GM21447 (cell line): ENCODE measurements at regions not wholly inside any gene's neighbourhood (a gene's known extent, or its start where the extent isn't known, plus 50 kb on each side); places are given as distances from the start of the nearest gene placed in this dataset.
"Not testable (repeated sequence)": the region's sequence is repeated elsewhere in the genome, so short reads cannot be mapped to it uniquely, and the experiment has no call there.

Experiments used
- ATAC-seq: cut with Tn5 transposase; IDR thresholded peaks from one replicate; pipeline ENCODE4 v1.9.1; 2021; ENCODE audit not compliant: unreplicated experiment

DNA sequence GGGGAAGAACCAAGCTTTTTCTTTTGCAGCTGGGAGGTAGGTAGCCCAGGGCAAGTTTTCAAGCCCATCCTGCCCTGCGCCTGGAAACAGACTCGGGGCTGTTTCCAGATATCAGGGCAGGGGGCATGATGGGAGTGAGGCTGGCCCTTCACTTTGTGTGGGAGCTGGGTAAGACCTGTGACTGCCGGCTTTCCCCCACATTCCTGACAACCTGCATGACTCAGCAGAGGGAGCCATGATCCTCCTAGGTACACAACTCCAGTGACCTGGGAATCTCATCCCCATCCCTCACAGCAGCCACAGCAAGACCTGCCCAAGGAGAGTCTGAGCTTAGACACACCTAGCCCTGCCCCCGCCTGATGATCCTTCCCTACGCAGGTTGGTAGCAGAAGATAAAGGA lies 280.8 kb downstream of the SOX4 start:
- ATAC-seq: no peak

DNA sequence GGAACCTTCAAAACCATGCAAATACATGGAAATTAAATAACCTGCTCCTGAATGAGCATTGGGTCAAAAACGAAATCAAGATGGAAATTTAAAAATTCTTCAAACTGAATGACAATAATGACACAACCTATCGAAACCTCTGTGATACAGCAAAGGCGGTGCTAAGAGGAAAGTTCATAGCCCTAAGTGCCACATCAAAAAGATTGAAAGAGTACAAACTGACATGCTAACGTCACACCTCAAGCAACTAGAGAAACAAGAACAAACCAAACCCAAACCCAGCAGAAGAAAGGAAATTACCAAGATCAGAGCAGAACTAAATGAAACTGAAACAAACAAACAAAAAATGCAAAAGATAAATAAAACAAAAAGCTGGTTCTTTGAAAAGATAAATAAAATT lies 283.5 kb downstream of the SOX4 start:
- ATAC-seq: not testable (repeated sequence)

DNA sequence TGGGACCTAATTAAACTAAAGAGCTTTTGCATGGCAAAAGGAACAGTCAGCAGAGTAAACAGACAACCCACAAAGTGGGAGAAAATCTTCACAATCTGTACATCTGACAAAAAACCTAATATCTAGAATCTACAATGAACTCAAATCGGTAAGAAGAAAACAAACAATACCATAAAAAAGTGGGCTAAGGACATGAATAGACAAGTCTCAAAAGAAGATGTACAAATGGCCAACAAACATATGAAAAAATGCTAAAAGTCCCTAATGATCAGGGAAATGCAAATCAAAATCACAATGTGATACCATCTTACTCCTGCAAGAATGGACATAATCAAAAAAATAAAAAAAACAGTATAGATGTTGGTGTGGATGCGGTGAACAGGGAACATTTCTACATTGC lies 286.7 kb downstream of the SOX4 start:
- ATAC-seq: not testable (repeated sequence)

DNA sequence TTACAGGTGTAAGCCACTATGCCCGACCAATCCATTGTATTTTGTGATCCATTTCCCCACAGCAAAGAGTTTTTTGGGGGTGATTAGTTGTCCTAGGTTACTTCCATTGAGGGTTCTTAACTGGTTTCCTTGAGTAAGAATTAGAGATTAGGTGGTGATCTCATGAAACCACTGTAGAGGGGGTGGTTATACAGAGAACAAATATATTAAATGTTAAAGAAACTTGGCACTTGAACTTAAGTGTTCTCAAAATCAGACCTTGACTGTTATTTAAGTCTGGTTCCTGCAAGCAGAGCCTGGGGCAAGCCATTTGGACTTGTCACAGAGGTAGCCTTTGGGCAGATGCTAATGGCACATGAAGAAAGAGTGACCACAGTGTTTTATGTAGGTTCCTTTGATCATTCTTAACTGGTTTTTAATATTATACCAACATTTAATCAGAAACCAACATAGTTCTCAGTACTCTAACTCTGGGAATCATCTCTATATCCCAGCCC lies 288.5 kb downstream of the SOX4 start:
- ATAC-seq: no peak

DNA sequence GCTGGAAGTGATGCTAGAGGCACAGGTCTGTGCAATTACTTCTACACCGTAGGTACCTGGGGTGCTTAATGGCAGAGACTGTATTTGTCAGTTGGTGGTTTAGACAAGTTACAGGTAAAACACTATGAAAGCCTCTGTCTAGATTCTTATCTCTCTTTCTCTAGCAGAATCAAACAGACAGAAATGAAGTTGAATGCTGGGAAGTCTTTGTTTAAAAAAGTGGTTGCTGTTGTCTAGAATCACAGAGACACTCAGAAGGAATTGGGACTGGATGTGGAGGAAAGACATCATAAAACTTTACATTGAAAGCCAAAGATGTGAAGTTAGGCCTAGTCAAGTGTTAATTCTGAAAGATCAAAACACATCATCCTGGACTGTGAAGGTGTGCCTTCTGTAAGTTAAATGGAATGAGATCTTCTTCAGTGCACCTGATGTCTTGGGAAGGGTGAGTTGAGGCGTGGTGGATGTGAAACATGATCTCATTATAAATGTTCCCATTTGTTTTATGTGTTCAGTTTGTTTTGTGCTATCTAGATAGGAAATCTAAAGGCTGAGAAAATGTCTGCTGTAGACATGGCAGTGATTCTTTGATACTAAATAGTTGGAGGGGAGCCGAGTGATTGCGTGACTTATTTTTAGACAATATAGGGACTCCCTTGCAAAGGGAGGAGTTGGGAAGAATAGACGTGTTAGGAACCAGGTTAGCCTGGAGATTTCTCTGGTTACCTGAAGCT lies 290.2 kb downstream of the SOX4 start:
- ATAC-seq: no peak

DNA sequence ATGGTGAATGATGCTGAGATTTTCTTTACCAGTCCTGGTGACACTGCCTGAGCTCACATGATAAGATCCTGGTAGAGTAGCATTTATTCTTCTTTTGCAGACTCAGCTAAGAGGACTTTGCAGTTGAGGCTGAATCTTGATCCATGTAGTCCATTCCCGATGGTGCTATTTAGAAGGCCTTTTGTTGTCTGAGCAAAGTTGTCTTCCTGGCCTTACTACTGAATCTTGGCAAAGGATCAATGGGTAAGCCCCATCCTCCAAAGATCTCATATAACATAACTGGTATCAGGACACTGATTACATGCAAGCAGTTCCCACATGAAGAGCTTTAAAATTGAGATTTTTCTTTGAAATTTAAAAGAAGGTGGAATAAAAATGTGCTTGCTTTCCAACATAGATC lies 291.6 kb downstream of the SOX4 start:
- ATAC-seq: no peak

DNA sequence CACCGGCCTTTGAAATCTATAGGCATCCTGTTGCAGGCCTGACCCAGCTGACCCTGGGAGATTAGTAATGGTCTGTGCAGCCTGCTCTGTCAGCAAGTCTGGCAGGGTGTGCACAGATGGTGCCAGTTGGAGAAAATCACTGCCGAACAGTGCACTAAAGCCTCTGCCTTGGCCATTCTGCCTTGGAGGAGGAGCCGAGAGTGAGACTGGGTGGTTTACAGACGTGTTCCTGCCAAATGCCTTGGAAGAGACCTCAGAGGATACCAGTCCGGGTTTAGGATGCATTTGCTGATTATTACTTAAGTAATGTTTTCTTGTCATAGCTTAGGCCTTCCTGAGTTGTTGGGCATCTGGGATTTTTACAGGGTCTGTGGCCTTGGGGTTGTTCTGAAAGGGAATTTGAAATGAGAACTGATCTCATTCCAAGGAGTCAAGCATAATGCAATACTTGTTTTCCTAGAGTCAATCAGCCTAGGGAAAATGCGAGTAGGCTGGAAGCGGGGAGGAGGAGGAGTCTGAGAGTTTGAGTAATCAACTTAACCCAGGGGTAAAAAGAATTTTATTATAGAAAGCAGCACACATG lies 292.1 kb downstream of the SOX4 start:
- ATAC-seq: no peak

DNA sequence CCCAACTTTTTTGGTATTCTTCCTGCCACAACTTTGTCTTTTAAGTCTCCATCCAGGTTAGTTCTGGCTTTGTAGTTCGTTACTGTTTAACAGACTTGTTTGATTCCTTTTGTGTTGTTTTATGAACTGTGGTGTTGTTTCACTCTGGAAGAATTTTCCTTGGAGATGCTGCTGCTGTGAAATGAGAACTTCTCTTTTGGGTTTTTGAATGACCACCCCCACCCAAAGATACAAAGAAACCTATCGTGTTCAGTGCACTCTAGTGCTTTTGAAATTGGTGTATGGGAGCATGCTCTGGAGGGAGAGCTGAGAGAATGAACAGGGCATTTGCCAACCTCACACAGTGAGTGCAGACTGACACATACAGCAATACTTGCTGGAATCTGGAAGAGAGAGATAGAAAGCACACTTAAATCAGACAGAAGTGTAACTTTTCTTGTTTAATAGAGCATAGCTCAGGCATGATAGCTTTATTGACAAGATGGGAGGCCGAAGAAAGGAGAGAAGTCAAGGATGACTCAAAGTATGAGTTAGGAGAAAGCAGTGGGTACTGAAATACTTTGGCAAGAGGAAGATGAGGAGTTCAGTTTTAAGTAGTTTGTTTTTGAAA lies 293.1 kb downstream of the SOX4 start:
- ATAC-seq: no peak

DNA sequence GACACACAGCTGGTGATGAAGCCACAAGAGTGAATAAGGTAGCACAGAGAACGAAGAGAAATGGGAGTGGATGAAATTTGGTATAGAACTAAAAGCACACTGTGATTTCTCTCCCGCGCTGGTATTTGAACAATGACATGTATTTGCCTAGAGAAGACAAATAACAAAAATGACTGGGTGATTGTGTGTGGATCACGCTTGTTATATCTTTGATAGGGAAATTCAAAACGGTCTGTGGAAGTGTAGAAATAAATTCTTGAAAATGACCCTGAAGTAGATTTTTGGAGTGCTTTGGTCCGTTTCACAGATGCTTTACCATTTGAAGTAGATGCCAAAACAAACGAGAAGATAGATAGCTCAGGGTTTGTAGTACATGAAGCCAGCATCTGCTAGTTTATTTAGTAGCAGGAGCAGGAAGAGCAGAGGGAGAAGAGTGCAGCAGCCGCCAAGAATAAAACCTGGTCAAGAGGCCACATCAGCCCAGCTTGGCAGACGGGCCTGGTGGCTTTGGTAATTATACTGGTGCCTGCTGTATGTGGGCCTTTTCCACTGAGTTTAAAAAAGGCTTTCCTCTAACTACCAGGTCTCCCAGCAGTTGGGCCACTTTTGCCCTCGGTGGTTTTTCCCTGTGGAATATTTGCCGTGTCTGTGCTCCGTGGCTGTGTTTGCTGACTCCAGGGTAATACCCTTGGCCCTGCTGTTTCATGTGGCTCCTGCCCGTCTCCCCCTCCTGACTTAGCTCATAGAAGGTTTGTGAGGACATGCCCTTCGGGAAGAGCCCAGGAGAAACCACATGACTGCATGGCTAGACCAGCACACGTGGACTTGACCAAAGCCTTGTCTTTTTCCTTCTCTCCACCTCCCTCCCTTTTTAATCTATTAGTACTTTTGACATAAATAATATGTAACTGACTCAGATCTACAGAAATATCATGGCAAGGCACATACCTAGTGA lies 294.0 kb downstream of the SOX4 start:
- no peak for ATAC-seq

DNA sequence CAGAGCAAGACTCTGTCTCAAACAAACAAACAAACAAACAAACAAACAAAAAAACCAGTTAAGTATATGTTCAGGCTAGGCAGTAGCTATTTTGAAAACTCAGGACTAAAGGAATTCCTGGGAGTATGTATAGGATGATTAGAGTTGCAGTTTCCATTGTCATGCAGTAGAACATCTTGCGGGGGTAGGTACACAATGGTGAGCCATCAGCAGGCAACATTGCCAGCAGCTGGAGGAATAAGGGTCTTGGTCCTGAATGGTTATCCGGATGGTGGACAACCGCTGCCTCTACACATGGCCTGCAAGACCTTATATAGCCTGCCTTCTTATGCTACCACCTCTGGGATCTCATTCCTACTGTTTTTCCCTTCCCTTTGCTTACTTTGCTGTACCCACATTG lies 297.5 kb downstream of the SOX4 start:
- ATAC-seq: no peak

DNA sequence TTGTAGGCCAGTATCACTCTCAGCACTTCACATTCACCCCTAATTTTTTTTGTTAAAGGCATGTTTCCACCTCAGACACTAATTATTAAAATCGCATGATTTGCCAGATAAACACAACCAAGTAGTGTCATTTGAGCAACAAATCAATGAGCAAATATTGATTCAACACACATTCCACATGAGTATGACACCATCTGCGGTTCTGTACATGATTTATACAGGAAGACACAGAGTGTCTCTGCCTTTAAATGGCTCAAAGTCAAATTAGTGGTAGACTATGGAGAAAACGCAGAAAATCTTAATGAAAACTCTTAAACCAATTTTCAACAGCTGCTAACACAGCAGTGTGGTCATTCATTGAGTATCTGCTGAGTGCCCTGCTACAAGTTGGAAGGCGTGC lies 300.2 kb downstream of the SOX4 start:
- ATAC-seq: no peak

DNA sequence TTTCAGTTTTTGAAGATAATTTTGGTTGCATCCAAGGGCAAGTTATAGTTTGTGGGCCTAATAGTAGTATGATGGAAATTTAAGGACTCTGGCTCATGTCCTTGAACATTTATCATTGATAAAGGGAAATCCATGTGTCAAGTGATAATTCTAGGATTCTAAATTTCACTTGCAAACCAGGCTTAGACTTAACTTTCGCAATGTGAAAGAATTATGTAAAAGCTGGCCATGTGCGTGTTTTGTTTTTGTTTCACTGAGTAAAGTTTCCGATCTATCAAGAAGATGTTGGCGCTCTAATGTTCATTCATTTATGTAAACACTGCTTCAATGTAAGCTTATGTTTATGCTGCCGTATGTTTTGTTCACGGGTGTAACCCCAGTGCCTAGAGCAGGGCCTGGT lies 302.0 kb downstream of the SOX4 start:
- no peak for ATAC-seq

DNA sequence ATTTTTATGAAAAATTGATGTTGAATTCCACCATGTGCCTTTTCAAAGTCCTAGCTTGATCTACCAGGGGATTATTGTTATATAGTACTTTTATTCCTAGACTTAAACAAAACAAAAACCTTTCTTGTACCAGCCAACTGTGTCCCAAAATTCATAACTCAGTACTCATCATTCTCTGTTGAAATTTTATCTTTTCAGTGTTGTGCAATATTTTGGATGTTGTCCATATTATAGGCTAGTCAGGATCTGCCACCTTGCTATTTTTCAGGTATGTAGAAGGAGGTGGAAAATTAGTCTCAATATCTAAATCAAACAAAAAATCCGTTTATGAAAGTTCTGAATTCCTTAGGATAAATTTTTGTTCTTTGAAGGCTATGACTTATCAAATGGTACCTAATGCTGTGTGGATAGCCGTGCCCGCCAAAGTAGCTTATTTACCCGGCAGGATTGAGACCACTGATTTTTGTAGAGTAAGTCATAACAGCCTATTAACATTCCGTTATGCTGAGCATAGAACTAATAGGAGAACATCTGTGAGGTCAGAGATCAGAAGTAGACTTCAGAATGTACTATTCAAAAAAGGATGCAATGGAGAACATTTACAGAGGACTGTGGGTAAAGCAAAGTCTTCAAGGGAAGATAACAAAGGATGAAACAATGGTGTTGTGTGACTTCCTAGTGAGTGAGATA lies 304.7 kb downstream of the SOX4 start:
- ATAC-seq: no peak

DNA sequence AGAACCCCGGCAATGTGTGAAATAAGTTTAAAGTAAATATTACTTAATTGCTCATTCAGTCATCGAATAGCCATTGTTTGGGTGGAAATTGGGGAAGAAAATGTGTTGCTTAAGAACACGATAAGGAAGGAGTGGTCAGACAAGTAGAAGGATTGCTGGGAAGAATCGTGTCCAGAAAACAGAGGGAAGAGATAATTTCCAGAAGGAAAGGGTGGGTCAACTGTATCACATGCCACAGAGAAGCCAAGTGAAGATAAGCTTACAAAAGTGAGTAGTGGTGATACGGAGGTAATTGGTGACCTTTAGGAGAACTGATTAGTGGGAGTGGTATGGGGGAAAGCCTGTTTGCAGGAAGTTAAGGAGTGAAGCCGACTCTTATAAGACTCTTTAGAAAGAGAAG lies 306.2 kb downstream of the SOX4 start:
- ATAC-seq: no peak

DNA sequence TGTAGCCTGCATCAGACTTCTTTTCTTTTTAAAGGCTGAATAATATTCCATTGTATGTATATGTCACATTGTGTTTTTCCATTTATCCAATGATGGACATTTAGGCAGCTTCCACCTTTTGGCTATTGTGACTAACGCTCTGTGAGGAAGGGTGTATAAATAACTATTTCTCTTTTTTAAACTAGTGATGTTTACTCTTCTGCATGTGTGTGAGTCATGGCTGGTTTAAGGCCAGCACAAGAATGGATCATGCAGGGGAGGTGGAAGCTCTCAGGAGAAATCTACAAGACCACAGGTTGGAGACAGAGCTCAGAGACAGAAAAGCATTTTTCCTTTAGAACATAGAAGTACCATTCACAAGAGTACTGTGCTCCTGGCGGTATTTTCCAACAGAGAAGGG lies 307.2 kb downstream of the SOX4 start:
- ATAC-seq: no peak

DNA sequence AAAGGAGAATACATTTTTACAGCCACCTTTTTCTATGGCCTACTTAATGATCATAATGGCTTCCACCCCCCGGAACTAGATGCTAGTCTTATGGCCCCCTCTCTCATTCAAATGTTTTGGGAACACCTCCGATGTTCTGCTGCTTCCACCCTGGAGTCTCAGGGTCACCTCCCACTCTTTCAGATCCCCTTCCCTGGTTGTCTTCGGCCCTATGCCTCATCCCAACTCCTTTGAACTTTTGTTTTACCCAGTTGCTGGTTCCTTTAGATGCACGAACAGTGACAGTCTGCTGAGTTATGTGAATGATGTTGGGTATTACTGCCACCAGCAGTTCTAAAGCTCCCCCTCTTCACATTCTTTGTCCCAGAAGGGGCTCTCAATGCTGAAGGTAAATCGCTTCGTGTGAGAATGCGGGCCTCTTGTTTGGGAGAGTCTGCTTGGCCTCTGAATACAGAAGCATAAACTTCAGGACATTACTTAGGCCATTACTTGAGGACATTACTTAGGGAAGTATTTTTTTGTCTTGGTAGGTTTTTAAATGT lies 309.1 kb downstream of the SOX4 start:
- no peak for ATAC-seq

DNA sequence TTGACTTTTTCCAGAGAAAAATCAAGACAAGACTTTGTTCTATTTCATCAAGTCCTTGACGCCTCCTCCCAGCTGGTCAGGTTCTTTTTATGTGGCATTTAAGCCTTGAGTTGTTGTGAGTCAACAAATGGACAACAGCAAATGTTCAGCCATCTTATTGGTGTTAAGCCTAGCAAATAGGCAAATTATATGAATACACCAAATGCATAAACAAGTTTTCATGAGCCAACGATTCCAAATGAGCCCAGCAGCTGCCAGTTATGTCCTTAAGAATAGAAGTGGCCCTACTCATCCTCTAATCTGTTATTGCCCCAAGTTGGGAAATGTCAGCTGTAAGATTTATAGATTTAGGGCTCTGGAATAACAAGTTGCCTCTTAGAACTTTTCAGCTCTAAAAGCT lies 312.0 kb downstream of the SOX4 start:
- no peak for ATAC-seq

DNA sequence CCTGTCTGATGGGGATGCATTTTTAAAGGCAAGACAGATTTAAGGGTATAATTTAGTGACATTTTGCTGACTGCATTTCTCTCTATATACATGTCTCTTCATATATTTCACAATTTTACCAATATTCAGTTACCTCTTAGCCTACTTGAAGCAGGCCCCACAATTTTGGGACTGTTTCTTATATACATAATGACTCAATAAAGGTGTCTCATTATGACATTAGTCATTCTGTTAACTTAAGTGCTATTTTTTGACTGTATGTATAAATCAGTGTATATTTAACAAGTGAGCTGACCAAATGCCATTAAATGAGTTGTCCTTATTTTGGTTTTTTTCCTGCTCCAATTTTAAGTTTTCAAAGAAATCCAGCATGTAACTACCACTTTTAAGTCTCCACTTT lies 313.3 kb downstream of the SOX4 start:
- ATAC-seq: no peak

DNA sequence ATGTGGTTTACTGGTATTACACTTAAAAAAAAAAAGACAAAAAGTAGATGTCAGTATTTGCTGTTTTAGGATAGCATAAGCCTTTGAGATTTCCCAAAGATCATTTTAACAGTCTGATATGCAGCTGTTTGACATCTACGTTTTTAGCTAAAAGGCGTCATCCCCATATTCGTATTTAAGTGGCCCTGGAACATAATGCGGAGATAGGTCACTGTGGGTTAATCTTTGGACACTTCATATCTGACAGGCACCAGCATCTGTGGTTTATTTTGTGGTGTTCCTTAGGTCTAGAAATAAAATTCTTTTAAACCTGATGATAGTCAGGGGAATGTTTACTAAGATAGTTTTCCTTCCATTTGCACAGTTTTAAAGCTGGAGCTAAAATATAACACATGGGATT lies 313.7 kb downstream of the SOX4 start:
- no peak for ATAC-seq

DNA sequence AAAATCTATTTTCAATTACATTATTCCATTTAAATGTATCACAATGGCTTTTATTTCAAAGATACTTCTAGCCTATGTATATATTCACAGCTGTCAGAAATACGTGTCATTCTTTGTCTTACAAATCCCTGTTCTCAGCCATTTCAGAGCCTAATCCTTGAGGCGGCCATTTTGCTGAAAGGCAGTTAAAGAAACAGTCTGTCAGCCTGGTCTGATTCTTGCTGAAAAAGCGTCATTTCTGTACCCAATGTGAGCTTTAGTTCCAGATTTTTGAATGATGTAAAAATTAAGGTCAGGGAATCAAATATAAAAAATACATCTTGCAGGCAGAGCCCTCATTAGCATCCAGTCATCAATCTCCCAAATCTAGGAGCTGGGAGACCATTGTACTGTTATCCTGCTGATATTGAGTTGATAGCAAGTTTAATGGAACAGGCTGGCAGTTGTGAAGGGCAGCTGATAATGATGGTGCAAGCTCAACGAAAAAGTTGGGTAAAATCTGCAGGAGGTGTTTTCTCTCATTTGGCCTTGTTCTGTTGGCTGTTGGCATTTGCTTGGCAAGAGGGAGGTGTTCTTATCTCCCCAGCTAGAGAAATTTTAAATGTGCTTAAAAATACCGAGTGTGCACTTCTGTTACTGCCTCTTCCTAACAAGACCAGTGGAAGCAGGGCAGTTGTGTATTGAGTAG lies 314.8 kb downstream of the SOX4 start:
- ATAC-seq: no peak
